GM18502 (cell line): ENCODE measurements at regions not wholly inside any gene's neighbourhood (a gene's known extent, or its start where the extent isn't known, plus 50 kb on each side); places are given as distances from the start of the nearest gene placed in this dataset.
"Not testable (repeated sequence)": the region's sequence is repeated elsewhere in the genome, so short reads cannot be mapped to it uniquely, and the experiment has no call there.

Source experiments
- ATAC-seq: cut with Tn5 transposase; IDR thresholded peaks from one replicate; pipeline ENCODE4 v1.9.1; 2021; ENCODE audit warnings: mild to moderate bottlenecking; ENCODE audit not compliant: unreplicated experiment, poor library complexity

DNA sequence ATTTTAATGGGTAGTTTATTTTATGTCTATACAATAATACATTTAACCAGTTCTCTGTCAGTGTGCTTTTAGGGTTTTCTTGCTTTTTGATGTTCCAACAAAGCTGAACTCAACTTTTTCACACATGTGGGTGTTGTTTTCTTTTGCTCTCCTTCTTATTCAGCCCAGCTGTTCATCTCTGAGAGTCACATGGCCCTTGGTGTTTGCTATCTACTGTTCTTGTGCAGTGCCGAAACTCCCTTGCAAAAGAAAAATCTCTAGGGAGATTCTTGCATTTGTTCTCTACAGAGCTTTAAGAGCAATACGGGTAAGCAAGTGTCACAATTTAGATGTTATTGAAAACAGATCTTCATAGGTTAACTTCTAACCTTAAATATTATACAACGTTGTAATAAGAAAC, 281.1 kb upstream of the CXADR start:
- ATAC-seq: no peak

DNA sequence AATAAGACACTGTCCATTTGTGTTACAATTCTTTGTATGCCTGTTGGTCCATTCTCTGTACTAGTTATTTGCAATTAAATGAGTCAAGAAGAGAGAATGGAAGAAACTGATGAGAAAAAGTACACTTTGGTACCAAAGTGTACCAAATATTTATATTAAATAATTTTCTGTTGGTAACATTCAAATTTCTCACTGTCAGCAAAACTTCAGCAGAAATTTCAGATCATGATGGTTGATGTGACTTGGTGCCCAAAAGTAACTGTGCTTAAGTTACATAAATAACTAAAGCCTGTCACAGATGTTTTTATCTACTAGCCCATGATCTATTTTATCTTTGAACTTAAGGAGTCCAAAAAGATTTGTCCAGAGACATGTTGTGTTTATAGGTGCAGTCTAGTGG, 274.4 kb upstream of the CXADR start:
- ATAC-seq: no peak

DNA sequence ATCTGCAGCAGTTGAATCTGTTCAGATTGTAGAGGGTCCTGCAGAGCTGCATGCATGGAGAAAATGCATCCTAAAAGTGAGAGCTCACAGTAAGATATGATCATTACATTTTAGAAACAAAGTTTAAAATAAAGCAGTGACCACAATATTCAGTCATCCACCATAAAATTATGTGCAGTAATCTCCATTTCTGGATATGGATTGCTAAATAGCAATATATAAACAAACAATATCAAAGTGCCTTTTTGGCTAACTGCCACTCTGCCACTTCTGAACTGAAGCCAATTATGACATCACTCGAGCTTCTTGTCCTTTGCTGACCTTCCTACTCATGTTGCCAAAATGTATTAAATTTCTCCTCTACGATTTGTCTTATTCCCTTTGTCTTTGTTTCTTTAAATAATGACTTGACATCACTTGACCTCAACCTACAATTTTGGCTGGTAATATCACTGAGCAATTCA, 262.0 kb upstream of the CXADR start:
- ATAC-seq: no peak

DNA sequence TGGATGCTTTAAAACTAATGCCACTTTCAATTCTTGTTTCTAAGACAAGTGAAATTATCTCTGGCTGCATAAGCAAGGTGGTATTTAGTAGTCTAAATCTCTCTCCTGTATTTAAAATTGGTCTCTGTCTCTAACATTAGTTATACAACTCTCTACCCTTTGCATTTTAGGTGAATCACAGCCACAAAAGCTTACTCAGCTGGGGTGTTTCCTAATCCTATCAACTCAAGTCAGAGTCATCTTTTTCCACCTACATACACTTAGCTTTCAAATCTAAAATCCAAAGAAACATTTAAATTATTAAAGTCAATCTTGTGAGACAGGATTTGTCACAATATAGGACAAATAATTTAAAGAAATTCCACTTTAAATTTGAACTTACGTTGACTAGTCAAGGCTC, 255.1 kb upstream of the CXADR start:
- ATAC-seq: no peak

- ATAC-seq: no peak
Observed at GRCh38 chr21:17264182-17264581, 248.7 kb upstream of the CXADR start.

DNA sequence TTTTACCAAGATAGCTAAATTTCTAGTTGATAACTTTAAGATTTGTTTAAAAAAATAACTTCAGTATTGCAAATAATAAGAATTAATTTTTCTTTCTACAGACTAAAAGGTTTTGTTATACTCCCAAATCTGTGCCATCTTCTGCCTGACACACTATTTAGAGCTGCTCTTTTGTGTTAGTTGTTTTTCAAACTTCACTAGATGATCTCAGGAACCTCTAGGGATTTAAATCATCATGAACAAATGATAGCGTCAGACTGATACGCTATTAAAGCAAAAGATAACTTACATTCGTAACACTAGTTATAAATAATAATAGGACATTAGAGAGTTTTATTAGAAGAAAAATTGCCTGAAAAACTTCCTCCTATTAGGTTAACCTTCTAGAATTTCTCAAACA, 243.1 kb upstream of the CXADR start:
- ATAC-seq: no peak

- no peak for ATAC-seq
Observed at GRCh38 chr21:17270229-17270628, 242.6 kb upstream of the CXADR start.

DNA sequence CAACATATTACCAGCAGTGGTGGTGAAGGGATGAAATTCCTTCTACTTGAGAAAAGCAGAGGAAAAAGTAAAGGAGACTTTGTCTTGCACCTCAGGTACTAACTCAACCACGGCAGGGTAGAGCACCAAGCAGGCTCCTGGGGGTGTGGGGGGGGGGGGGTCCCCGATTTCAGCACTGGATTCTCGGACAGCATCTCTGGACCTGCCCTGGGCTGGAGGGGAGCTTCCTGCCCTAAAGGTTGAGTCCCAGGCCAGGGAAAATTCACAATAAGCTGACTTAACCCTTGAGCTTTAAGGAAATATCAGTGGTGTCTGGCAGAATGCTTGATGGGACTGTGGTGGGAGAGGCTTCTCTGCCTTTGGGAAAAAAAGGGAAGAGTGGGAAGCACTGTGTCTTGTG, 233.2 kb upstream of the CXADR start:
- ATAC-seq: no peak

GRCh38 chr21:17293016-17293562, 219.8 kb upstream of the CXADR start:
- not testable (repeated sequence) for ATAC-seq

- ATAC-seq: no peak
Observed at GRCh38 chr21:17295997-17296396, 216.8 kb upstream of the CXADR start.

DNA sequence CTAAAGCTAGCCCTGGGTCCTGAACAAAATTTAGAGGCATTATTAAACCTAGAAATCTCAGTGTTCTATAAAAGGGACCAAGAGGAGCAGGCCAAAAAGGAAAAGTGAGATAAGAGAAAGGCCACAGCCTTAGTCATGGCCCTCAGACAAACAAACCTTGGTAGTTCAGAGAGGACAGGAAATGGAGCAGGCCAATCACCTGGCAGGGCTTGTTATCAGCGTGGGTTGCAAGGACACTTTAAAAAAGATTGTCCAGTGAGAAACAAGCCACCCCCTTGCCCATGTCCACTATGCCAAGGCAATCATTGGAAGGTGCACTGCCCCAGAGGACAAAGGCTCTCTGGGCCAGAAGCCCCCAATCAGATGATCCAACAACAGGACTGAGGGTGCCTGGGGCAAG, 213.3 kb upstream of the CXADR start:
- not testable (repeated sequence) for ATAC-seq

DNA sequence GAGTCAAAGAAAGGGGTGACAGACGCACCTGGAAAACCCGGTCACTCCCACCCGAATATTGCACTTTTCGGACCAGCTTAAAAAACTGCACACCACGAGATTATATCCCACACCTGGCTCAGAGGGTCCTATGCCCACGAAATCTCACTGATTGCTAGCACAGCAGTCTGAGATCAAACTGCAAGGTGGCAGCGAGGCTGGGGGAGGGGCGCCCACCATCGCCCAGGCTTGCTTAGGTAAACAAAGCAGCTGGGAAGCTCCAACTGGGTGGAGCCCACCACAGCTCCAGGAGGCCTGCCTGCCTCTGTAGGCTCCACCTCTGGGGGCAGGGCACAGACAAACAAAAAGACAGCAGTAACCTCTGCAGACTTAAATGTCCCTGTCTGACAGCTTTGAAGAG, 185.1 kb upstream of the CXADR start:
- ATAC-seq: not testable (repeated sequence)

DNA sequence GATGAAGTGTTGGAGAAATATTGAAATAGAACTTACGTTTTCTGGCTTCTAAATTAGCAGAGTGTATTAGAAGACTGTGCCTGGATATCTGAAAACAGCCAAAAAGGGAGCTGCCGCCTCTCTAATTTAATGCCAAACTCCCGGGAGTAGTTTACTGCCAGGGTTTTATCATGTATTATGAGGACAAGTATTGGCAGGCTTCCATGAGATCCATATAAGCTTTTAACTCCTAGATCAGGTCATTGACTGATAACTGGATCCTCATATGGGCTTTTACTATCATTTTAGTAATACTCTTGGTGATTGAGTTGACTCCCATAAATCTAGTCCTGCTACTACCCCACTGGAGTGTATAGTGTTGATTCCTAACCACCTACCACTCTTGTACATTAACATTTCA, 178.4 kb upstream of the CXADR start:
- no peak for ATAC-seq

DNA sequence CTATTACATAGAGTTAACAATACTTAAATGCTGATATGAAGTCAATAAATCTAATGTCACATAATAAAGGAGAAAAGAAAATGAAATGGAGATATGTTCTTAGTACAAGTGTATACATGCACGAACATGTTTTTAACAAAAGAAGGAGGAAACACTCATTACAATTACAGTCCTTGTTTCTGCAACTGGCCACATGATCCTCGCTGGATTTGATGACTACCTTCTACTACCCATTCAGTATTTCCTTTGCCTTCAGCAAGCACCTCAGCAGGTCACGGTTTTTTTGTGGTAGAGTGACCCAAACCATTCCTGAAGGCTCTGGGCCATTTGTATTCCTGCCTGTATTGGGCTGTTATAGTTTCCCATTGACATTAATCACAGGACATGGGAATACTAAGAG, 172.8 kb upstream of the CXADR start:
- ATAC-seq: no peak

DNA sequence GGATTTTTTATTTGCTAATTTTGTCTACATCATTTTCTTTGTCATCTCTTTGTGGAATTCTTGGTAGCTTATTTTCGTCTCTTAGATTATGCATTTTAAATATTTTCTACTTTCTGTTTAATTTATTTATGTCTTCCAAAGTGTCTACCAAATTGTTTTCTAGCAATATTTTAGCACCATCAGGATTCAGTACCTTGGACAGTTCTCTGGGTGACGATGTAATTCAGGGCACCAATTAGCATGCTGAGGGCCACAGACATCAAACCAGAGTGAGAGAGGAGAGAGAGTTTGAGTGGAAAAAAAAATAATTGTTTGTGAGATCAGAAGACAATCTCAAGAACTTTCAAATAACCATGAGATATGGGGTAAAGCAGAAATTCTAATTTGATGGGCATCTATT, 169.8 kb upstream of the CXADR start:
- ATAC-seq: no peak

DNA sequence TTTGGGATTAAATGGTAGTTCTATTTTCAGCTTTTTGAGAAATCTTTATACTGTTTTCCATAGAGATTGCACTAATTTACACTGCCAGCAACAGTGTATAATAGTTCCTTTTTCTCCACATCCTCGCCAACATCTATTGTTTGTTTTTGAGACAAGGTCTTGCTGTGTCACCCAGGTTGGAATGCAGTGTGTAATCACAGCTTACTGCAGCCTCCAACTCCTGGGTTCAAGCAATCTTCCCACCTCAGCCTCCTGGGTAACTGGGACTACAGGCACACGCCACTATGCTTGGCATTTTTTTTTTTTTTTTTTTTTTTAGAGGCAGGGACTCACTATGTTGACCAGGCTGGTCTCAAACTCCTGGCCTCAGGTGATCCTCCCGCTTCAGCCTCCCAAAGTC, 164.5 kb upstream of the CXADR start:
- no peak for ATAC-seq

GRCh38 chr21:17348849-17349248, 164.0 kb upstream of the CXADR start:
- ATAC-seq: no peak

DNA sequence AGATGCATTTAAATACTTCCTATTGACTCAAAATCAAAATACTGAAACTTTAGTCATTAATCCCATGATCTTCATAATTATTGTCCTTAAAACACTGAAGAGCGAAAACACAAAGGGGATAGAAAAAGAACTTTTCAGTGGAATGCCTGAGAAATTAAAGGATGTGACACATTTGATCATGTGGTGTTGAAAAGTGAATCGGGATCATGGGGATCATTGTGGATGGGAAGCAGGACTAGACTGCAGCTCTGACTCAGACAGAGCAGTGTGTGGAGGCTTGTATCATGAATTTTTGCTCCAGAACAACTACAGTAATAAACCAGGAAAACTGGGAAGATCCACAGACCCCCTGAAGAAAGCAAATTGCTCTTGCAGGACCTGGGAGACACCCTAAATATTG, 161.1 kb upstream of the CXADR start:
- no peak for ATAC-seq

DNA sequence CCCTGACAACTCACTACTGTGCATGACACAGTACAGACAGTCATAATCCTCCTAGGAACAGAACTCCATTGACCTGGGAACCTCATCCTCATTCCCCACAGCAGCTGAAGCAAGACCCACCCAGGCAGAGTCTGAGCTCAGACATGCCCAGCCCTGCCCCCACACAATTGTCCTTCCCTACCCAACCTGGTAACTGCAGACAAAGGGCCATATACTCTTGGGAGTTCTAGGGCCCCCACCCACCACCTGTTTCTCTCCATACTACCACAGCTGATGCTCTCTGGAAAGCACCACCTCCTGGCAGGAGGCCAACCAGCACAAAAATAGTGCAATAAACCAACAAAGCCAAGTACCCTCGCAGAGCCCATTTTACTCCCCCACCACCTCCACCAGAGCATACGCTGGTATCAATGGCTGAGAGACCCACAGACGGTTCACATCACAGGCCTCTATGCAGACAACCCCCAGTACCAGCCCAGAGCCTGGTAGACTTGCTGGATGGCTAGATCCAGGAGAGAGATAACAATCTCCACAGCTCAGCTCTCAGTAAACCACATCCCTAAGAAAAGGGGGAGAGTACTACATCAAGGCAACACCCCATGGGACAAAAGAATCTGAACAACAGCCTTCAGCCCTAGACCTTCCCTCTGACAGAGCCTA, 159.7 kb upstream of the CXADR start:
- ATAC-seq: no peak

- ATAC-seq: no peak
Observed at GRCh38 chr21:17359781-17360180, 153.1 kb upstream of the CXADR start.

DNA sequence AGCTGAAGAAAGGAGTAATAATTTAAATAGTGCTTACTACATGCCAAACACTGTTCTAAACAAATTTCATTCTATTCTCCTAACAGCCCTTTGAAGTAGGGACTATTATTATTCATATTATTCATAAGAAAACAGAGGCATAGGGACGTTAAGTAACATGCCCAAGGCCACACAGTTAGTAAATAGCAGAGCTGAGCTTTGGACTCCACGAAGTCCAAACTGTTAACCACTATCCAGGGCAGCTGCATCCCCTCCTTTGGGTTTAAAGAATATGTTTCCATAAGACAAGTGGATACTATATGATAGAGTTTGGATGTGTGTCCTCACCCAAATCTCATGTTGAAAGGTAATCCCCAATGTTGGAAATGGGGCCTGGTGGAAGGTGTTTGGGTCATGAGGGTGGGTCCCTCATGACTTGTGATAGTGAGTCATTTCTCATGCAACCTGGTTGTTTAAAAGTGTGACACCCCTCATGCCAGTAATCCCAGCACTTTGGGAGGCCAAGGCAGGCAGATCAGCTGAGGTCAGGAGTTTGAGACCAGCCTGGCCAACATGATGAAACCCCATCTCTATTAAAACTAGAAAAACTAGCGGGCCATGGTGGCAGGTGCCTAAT, 144.0 kb upstream of the CXADR start:
- no peak for ATAC-seq

- no peak for ATAC-seq
Observed at GRCh38 chr21:17370263-17370662, 142.6 kb upstream of the CXADR start.
